GM12874 (cell line): ENCODE measurements at regions not wholly inside any gene's neighbourhood (a gene's known extent, or its start where the extent isn't known, plus 50 kb on each side); places are given as distances from the start of the nearest gene placed in this dataset.

ENCODE experiments used
- CTCF ChIP-seq: IDR thresholded peaks from 2 replicates; pipeline ENCODE4 v1.5.1; 2011; ENCODE audit warnings: low read depth, mild to moderate bottlenecking, control low read depth, low read length, moderate library complexity; ENCODE audit not compliant: insufficient read depth

GRCh38 chr4:41878991-41879491 lies 56.2 kb upstream of the TMEM33 start:
- TF ChIP-seq CTCF = no peak

GRCh38 chr4:41878170-41878969 lies 56.9 kb upstream of the TMEM33 start:
- TF ChIP-seq CTCF = no peak

GRCh38 chr4:41877020-41877796 lies 58.0 kb upstream of the TMEM33 start:
- no peak for TF ChIP-seq CTCF

GRCh38 chr4:41874873-41875272 lies 60.4 kb upstream of the TMEM33 start:
- TF ChIP-seq CTCF = no peak

GRCh38 chr4:41874398-41874797 lies 60.8 kb upstream of the TMEM33 start:
- TF ChIP-seq CTCF = no peak

- no peak for TF ChIP-seq CTCF
These were observed 61.6 kb upstream of the TMEM33 start for GRCh38 chr4:41873380-41874295.
